K562 (cell line): ENCODE measurements at regions not wholly inside any gene's neighbourhood (a gene's known extent, or its start where the extent isn't known, plus 50 kb on each side); places are given as distances from the start of the nearest gene placed in this dataset.

Experiments
- AFF1 ChIP-seq, 2 experiments: fragments of 450-650 bp; IDR thresholded peaks; 2 replicates each; pipeline ENCODE4 v1.6.1; 2018; ENCODE audit warnings: mild to moderate bottlenecking in 2 of 2, low read depth in 1 of 2; ENCODE audit not compliant: partially characterized antibody in 2 of 2
- ATF3 ChIP-seq, 2 experiments: fragments of 450-650 bp in 1 of 2; sonication (generic) in 1 of 2; formaldehyde crosslinking in 1 of 2; IDR thresholded peaks in 1 of 2; conservative IDR thresholded peaks in 1 of 2; 2 replicates each; pipeline versions ENCODE4 v1.6.1 to v1.8.1; 2016 to 2023; ENCODE audit warnings: mild to moderate bottlenecking in 2 of 2, moderate library complexity in 2 of 2, inconsistent platforms in 1 of 2, missing genetic modification reagents in 1 of 2
- CBX8 ChIP-seq: fragments of 200-600 bp; sonication (generic); IDR thresholded peaks from 2 replicates; pipeline ENCODE4 v1.6.1; 2012; ENCODE audit warnings: borderline replicate concordance, mixed run types, low read depth, mild to moderate bottlenecking, moderate library complexity, mixed read lengths, low read length, control low read depth, inconsistent platforms; ENCODE audit not compliant: poor library complexity, severe bottlenecking; ENCODE audit errors: extremely low read depth
- DMBX1 ChIP-seq: fragments of 250-450 bp; sonication (Bioruptor Pico); IDR thresholded peaks from 2 replicates; pipeline ENCODE4 v1.8.0; 2022; ENCODE audit warnings: inconsistent platforms, mild to moderate bottlenecking, moderate library complexity, borderline replicate concordance
- EP400 ChIP-seq: fragments of 450-650 bp; IDR thresholded peaks from 2 replicates; pipeline ENCODE4 v1.6.1; 2017; ENCODE audit warnings: antibody characterized with exemption, mild to moderate bottlenecking, moderate library complexity
- FOXA3 ChIP-seq, 2 experiments: fragments of 450-650 bp in 1 of 2; sonication (generic) in 1 of 2; formaldehyde crosslinking; IDR thresholded peaks in 1 of 2; conservative IDR thresholded peaks in 1 of 2; 2 replicates each; pipeline versions ENCODE4 v1.4.0 to v1.8.0; 2020 to 2022; ENCODE audit warnings: mild to moderate bottlenecking in 2 of 2, missing genetic modification reagents in 1 of 2
- GTF3C2 ChIP-seq: IDR thresholded peaks from 3 replicates; pipeline ENCODE4 v1.6.1; 2011; ENCODE audit warnings: borderline replicate concordance, mild to moderate bottlenecking, moderate library complexity; ENCODE audit not compliant: insufficient read length; ENCODE audit errors: extremely low read depth
- KAT7 ChIP-seq: sonication (generic); formaldehyde crosslinking; IDR thresholded peaks from 2 replicates; pipeline ENCODE4 v1.8.0; 2022; ENCODE audit warnings: missing genetic modification reagents, mild to moderate bottlenecking, borderline replicate concordance
- KLF16 ChIP-seq: IDR thresholded peaks from 2 replicates; pipeline ENCODE4 v1.6.1; 2016; ENCODE audit warnings: antibody characterized with exemption
- MTA1 ChIP-seq: fragments of 450-650 bp; IDR thresholded peaks from 2 replicates; pipeline ENCODE4 v1.6.1; 2017; ENCODE audit warnings: borderline replicate concordance
- MTA2 ChIP-seq: fragments of 450-650 bp; IDR thresholded peaks from 2 replicates; pipeline ENCODE4 v1.6.1; 2016; ENCODE audit warnings: low read depth
- MTA3 ChIP-seq: fragments of 450-650 bp; formaldehyde crosslinking; IDR thresholded peaks from 2 replicates; pipeline ENCODE4 v1.6.1; 2017; ENCODE audit warnings: mild to moderate bottlenecking, borderline replicate concordance
- MYNN ChIP-seq, 2 experiments: sonication (generic); formaldehyde crosslinking in 1 of 2; IDR thresholded peaks; 2 replicates each; pipeline versions ENCODE4 v1.5.0 to v1.6.1; 2016 to 2020; ENCODE audit warnings: antibody characterized with exemption in 1 of 2, missing genetic modification reagents in 1 of 2
- NFIC ChIP-seq: fragments of 450-650 bp; IDR thresholded peaks from 2 replicates; pipeline ENCODE4 v1.6.1; 2017; ENCODE audit warnings: mild to moderate bottlenecking, inconsistent platforms
- NR2C1 ChIP-seq, 2 experiments: fragments of 450-650 bp; IDR thresholded peaks; 2 replicates each; pipeline ENCODE4 v1.6.1; 2017; ENCODE audit warnings: mild to moderate bottlenecking in 2 of 2, antibody characterized with exemption in 1 of 2, inconsistent platforms in 1 of 2, missing compliant biosample characterization in 1 of 2, missing genetic modification characterization in 1 of 2
- XRCC3 ChIP-seq: fragments of 450-650 bp; IDR thresholded peaks from 2 replicates; pipeline ENCODE4 v1.6.1; 2017; ENCODE audit warnings: mild to moderate bottlenecking, moderate library complexity
- ZNF175 ChIP-seq: fragments of 200-800 bp; sonication (Bioruptor generic); IDR thresholded peaks from 2 replicates; pipeline ENCODE4 v1.6.1; 2016; ENCODE audit warnings: low read depth, mild to moderate bottlenecking, missing genetic modification characterization, missing compliant biosample characterization

- no peak for TF ChIP-seq CBX8
- peak; percentile 60 for TF ChIP-seq EP400
- peak; percentile 95 for TF ChIP-seq ZNF175 (CRISPR knock-in tag)
- TF ChIP-seq ATF3 (IDR thresholded peaks at IDR 0.05) = peak; percentile 37; the same call in 1 of the 2 replicates
- TF ChIP-seq ATF3 (CRISPR knock-in tag; conservative IDR thresholded peaks at IDR 0.05) = 0 out of 2 replicates have a peak, but pooled peaks have one; percentile 32
- TF ChIP-seq AFF1 (IDR thresholded peaks at IDR 0.05; ENCODE audit: low read depth in 1 of 2, partially characterized antibody in 2 of 2) = peak; percentile 22 to 91
- no peak for TF ChIP-seq GTF3C2
- TF ChIP-seq XRCC3 = no peak
- TF ChIP-seq NR2C1 (IDR thresholded peaks at IDR 0.05) = peak; percentile 43; the same call in 1 of the 2 replicates
- peak; percentile 79 for TF ChIP-seq NR2C1 (tag; IDR thresholded peaks at IDR 0.05)
- TF ChIP-seq NFIC = peak; percentile 96
- peak; percentile 98 for TF ChIP-seq MTA2
- peak; percentile 94 for TF ChIP-seq DMBX1 (CRISPR knock-in tag)
- TF ChIP-seq MYNN (IDR thresholded peaks at IDR 0.05) = peak; percentile 90
- no peak for TF ChIP-seq MYNN (CRISPR knock-in tag; IDR thresholded peaks at IDR 0.05)
- peak in 1 of 2 experiments; percentile 44; a peak in 2 of 4 replicates for TF ChIP-seq FOXA3 (CRISPR knock-in tag; conservative IDR thresholded peaks at IDR 0.05 in 1 of 2, IDR thresholded peaks at IDR 0.05 in 1 of 2)
- peak; percentile 99 for TF ChIP-seq KLF16
- TF ChIP-seq KAT7 = no peak
- TF ChIP-seq MTA3 = peak; percentile 87; the same call in 1 of the 2 replicates
- TF ChIP-seq MTA1 = peak; percentile 90
Observed at GRCh38 chr10:15451137-15452094, 80.3 kb upstream of the FAM171A1 start (continued).
